ENCODE measurements at regions not wholly inside any gene's neighbourhood (a gene's known extent, or its start where the extent isn't known, plus 50 kb on each side); places are given as distances from the start of the nearest gene placed in this dataset.

DNA sequence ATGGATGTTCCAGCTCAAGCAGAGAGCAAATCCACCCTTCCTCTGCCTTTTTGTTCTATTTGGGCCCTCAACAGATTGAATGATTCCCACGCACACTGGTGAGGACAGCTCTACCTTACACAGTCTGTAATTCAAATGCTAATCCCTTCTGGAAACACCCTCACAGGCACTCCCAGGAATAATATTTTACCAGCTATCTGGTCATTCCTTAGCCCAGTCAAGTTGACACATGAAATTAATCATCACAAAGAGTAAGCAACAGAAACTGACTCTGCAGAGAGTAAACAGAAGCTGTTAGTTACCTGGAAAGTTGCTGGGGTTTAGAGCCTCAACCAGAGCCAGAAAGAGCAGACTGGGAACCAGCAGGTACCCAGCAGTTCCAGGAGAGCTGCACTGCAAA lies 75.5 kb upstream of the MMP2 start:
- TF ChIP-seq, protein P1, sequence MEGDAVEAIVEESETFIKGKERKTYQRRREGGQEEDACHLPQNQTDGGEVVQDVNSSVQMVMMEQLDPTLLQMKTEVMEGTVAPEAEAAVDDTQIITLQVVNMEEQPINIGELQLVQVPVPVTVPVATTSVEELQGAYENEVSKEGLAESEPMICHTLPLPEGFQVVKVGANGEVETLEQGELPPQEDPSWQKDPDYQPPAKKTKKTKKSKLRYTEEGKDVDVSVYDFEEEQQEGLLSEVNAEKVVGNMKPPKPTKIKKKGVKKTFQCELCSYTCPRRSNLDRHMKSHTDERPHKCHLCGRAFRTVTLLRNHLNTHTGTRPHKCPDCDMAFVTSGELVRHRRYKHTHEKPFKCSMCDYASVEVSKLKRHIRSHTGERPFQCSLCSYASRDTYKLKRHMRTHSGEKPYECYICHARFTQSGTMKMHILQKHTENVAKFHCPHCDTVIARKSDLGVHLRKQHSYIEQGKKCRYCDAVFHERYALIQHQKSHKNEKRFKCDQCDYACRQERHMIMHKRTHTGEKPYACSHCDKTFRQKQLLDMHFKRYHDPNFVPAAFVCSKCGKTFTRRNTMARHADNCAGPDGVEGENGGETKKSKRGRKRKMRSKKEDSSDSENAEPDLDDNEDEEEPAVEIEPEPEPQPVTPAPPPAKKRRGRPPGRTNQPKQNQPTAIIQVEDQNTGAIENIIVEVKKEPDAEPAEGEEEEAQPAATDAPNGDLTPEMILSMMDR (optimal IDR thresholded peaks at IDR 0.05 in 1 of 3, IDR thresholded peaks at IDR 0.05 in 1 of 3, conservative IDR thresholded peaks at IDR 0.05 in 1 of 3; ENCODE audit: extremely low read depth in 1 of 3, insufficient read depth in 2 of 3, low read length in 3 of 3), result no peak
- no peak for TF ChIP-seq EZH2 (IDR thresholded peaks at IDR 0.05; ENCODE audit: low read length)
